MM.1S (cell line): ENCODE measurements at regions not wholly inside any gene's neighbourhood (a gene's known extent, or its start where the extent isn't known, plus 50 kb on each side); places are given as distances from the start of the nearest gene placed in this dataset.

Experiments
- EZH2 ChIP-seq: fragments of 300-600 bp; sonication (generic); optimal IDR thresholded peaks from 2 replicates; pipeline ENCODE3; 2017; ENCODE audit warnings: low read depth, mild to moderate bottlenecking, antibody characterized with exemption, low read length, mixed read lengths
- EZH2phosphoT487 ChIP-seq: fragments of 300-600 bp; sonication (generic); IDR thresholded peaks from 2 replicates; pipeline ENCODE4 v1.6.1; 2018; ENCODE audit warnings: antibody characterized with exemption, low read length
- TF ChIP-seq, protein P1 (sequence below): fragments of 300-600 bp; sonication (generic); IDR thresholded peaks from 2 replicates; pipeline ENCODE4 v1.5.1; 2016; ENCODE audit warnings: antibody characterized with exemption, low read length, mixed read lengths

DNA sequence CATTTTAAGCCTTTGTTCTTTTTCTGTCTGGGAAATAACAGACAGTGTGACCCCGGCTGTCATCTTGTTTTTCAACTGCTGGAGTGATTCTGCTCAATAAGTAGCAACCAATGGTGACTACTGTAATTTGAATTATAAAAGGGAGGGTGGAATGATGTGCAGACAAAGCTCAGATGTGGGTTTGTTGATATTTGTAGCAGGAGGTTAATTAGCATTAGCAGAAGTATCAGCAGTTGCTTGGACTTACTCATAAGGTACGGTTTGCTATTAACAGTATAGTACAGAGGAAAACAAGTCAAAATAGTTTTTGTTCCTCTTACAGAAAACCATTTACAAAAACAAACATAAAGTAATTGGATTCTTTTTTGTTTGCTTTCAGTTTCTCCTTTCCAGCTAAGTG lies 140.4 kb downstream of the TUSC1 start:
- TF ChIP-seq, protein P1, sequence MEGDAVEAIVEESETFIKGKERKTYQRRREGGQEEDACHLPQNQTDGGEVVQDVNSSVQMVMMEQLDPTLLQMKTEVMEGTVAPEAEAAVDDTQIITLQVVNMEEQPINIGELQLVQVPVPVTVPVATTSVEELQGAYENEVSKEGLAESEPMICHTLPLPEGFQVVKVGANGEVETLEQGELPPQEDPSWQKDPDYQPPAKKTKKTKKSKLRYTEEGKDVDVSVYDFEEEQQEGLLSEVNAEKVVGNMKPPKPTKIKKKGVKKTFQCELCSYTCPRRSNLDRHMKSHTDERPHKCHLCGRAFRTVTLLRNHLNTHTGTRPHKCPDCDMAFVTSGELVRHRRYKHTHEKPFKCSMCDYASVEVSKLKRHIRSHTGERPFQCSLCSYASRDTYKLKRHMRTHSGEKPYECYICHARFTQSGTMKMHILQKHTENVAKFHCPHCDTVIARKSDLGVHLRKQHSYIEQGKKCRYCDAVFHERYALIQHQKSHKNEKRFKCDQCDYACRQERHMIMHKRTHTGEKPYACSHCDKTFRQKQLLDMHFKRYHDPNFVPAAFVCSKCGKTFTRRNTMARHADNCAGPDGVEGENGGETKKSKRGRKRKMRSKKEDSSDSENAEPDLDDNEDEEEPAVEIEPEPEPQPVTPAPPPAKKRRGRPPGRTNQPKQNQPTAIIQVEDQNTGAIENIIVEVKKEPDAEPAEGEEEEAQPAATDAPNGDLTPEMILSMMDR, result no peak
- TF ChIP-seq EZH2phosphoT487, result no peak
- TF ChIP-seq EZH2, result no peak
